ENCODE measurements at regions not wholly inside any gene's neighbourhood (a gene's known extent, or its start where the extent isn't known, plus 50 kb on each side); places are given as distances from the start of the nearest gene placed in this dataset.

GRCh38 chr5:36531401-36531800 lies 75.0 kb upstream of the SLC1A3 start:
- Histone ChIP-seq H3K27ac (no peak overlapping the region), H3K4me3 (no peak overlapping the region), H3K9me3 (ENCODE audit: low read depth) (no peaks in the 10 kb centered on the region), H4K20me1 (ENCODE audit: low read depth) (no peaks in the 10 kb centered on the region), H3K9ac (no peak overlapping the region), H3K36me3 (no peaks in the 10 kb centered on the region), H3K4me2 (no peak overlapping the region), H3K4me1 (peaks cover 5% of the 10 kb centered on the region), H3K79me2 (ENCODE audit: low read depth) (no peaks in the 10 kb centered on the region), H3K27me3 (no peaks in the 10 kb centered on the region), H3F3A (ENCODE audit: low read depth) (no peaks in the 10 kb centered on the region), H2AFZ (replicated peaks) (no peak overlapping the region)
- Mint-ChIP-seq H3K27ac (no peak overlapping the region), H3K9me3 (no peaks in the 10 kb centered on the region), H3K27me3 (ENCODE audit: insufficient read depth, low read depth) (peaks cover 2% of the 10 kb centered on the region), H3K36me3 (no peaks in the 10 kb centered on the region), H3K4me3 (no peak overlapping the region), H3K4me1 (peaks cover 24% of the 10 kb centered on the region)
- TF ChIP-seq, protein P1, sequence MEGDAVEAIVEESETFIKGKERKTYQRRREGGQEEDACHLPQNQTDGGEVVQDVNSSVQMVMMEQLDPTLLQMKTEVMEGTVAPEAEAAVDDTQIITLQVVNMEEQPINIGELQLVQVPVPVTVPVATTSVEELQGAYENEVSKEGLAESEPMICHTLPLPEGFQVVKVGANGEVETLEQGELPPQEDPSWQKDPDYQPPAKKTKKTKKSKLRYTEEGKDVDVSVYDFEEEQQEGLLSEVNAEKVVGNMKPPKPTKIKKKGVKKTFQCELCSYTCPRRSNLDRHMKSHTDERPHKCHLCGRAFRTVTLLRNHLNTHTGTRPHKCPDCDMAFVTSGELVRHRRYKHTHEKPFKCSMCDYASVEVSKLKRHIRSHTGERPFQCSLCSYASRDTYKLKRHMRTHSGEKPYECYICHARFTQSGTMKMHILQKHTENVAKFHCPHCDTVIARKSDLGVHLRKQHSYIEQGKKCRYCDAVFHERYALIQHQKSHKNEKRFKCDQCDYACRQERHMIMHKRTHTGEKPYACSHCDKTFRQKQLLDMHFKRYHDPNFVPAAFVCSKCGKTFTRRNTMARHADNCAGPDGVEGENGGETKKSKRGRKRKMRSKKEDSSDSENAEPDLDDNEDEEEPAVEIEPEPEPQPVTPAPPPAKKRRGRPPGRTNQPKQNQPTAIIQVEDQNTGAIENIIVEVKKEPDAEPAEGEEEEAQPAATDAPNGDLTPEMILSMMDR (IDR thresholded peaks at IDR 0.05): no peak
- no peak for TF ChIP-seq EZH2 (IDR thresholded peaks at IDR 0.05)
- no peak for TF ChIP-seq EZH2phosphoT487 (IDR thresholded peaks at IDR 0.05)
- no peak for DNase-seq (ENCODE audit: low spot score)

DNA sequence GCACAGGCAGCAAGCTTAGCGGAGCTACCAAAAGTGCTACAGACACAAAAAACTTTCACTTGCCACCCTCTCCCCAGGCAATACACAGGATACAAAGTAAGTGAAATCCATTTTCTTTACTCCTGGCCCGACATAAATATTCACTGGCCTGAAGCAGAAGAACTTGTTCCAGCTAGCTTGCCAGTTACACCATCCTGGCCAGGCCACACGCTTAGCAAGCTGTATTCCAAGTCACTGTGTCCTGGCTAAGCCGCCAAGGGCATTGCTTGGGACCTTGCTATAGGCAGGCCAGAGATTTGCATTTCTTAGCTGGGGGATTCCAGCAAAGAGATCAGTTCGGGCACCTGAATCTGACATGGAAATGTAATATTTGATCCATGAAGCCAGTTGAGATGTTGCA lies 71.0 kb upstream of the SLC1A3 start:
- Histone ChIP-seq H3K79me2 (ENCODE audit: low read depth) (no peaks in the 10 kb centered on the region), H3K27me3 (no peaks in the 10 kb centered on the region), H3K9ac (no peak overlapping the region), H3K4me1 (peaks cover 3% of the 10 kb centered on the region), H3F3A (ENCODE audit: low read depth) (no peaks in the 10 kb centered on the region), H3K9me3 (ENCODE audit: low read depth) (no peaks in the 10 kb centered on the region), H3K36me3 (no peaks in the 10 kb centered on the region), H3K27ac (no peak overlapping the region), H3K4me3 (no peak overlapping the region), H3K4me2 (no peak overlapping the region), H4K20me1 (ENCODE audit: low read depth) (no peaks in the 10 kb centered on the region), H2AFZ (replicated peaks) (no peak overlapping the region)
- Mint-ChIP-seq H3K36me3 (no peaks in the 10 kb centered on the region), H3K27ac (peak overlapping the region; percentile 96), H3K4me3 (no peak overlapping the region), H3K9me3 (no peaks in the 10 kb centered on the region), H3K27me3 (ENCODE audit: insufficient read depth, low read depth) (peaks cover 2% of the 10 kb centered on the region), H3K4me1 (peaks cover 37% of the 10 kb centered on the region)
- no peak for TF ChIP-seq EZH2phosphoT487 (IDR thresholded peaks at IDR 0.05)
- TF ChIP-seq EZH2 (IDR thresholded peaks at IDR 0.05): no peak
- TF ChIP-seq, protein P1 (IDR thresholded peaks at IDR 0.05): no peak
- no peak for DNase-seq (ENCODE audit: low spot score)

- Histone ChIP-seq H3K27me3 (no peaks in the 10 kb centered on the region), H3K9ac (no peak overlapping the region), H4K20me1 (ENCODE audit: low read depth) (no peaks in the 10 kb centered on the region), H3K79me2 (ENCODE audit: low read depth) (no peaks in the 10 kb centered on the region), H3K27ac (no peak overlapping the region), H3K36me3 (no peaks in the 10 kb centered on the region), H3K9me3 (ENCODE audit: low read depth) (no peaks in the 10 kb centered on the region), H3F3A (ENCODE audit: low read depth) (no peaks in the 10 kb centered on the region), H3K4me1 (no peaks in the 10 kb centered on the region), H2AFZ (replicated peaks) (peak overlapping the region; percentile 43), H3K4me2 (no peak overlapping the region), H3K4me3 (no peak overlapping the region)
- Mint-ChIP-seq H3K27me3 (ENCODE audit: insufficient read depth, low read depth) (peaks cover 2% of the 10 kb centered on the region), H3K9me3 (no peaks in the 10 kb centered on the region), H3K27ac (peak overlapping the region; percentile 96), H3K4me3 (peak overlapping the region; percentile 73), H3K4me1 (peaks cover 37% of the 10 kb centered on the region), H3K36me3 (no peaks in the 10 kb centered on the region)
- TF ChIP-seq, protein P1 (IDR thresholded peaks at IDR 0.05): no peak
- TF ChIP-seq EZH2phosphoT487 (IDR thresholded peaks at IDR 0.05): no peak
- DNase-seq (ENCODE audit: low spot score): no peak
Observed at GRCh38 chr5:36535859-36536615, 70.4 kb upstream of the SLC1A3 start.

All from neural progenitor cell (in vitro differentiated cells).